Neural cell (in vitro differentiated cells): ENCODE measurements at regions not wholly inside any gene's neighbourhood (a gene's known extent, or its start where the extent isn't known, plus 50 kb on each side); places are given as distances from the start of the nearest gene placed in this dataset.

ENCODE experiments used
- H2AFZ ChIP-seq: fragments of 200-600, 300-800 bp; sonication (generic), shearing (Covaris generic); 2 replicates; pipeline ENCODE4 v1.6.0; 2014; ENCODE audit warnings: low read depth, mild to moderate bottlenecking, antibody characterized with exemption, low read length, moderate library complexity
- H3F3A ChIP-seq: fragments of 200-600 bp; shearing (Covaris generic); 2 replicates; pipeline ENCODE4 v1.6.1; 2016; ENCODE audit warnings: mild to moderate bottlenecking, moderate library complexity, mixed read lengths, antibody characterized with exemption, low read length; ENCODE audit not compliant: insufficient read depth, poor library complexity, severe bottlenecking
- H3K27ac ChIP-seq: fragments of 200-600, 300-800 bp; sonication (generic), shearing (Covaris generic); 2 replicates; pipeline ENCODE4 v1.5.1; 2014; ENCODE audit warnings: mild to moderate bottlenecking, low read length, moderate library complexity
- H3K27me3 ChIP-seq: fragments of 300-800, 200-600 bp; sonication (generic), shearing (Covaris generic); 2 replicates; pipeline ENCODE4 v1.6.0; 2014; ENCODE audit warnings: mild to moderate bottlenecking, low read depth, low read length, moderate library complexity; ENCODE audit not compliant: insufficient read depth
- H3K36me3 ChIP-seq: fragments of 300-800, 200-600 bp; sonication (generic), shearing (Covaris generic); 2 replicates; pipeline ENCODE4 v1.5.1; 2014; ENCODE audit warnings: mild to moderate bottlenecking, antibody characterized with exemption, low read length, moderate library complexity; ENCODE audit not compliant: insufficient read depth
- H3K4me2 ChIP-seq: fragments of 300-800, 200-600 bp; sonication (generic), shearing (Covaris generic); 2 replicates; pipeline ENCODE4 v1.6.0; 2014; ENCODE audit warnings: mild to moderate bottlenecking, low read length
- H3K4me3 ChIP-seq: fragments of 300-800, 200-600 bp; sonication (generic), shearing (Covaris generic); 2 replicates; pipeline ENCODE4 v1.5.1; 2014; ENCODE audit warnings: mild to moderate bottlenecking, low read length, moderate library complexity
- H3K79me2 ChIP-seq: fragments of 200-600 bp; shearing (Covaris generic); replicated peaks from 2 replicates; pipeline ENCODE4 v1.6.0; 2014; ENCODE audit warnings: mild to moderate bottlenecking, low read length, moderate library complexity; ENCODE audit not compliant: insufficient read depth
- H3K9ac ChIP-seq: fragments of 300-800, 200-600 bp; sonication (generic), shearing (Covaris generic); 2 replicates; pipeline ENCODE4 v1.6.1; 2016; ENCODE audit warnings: mild to moderate bottlenecking, low read length, mixed read lengths
- H3K9me2 ChIP-seq: fragments of 200-600 bp; shearing (Covaris generic); 2 replicates; pipeline ENCODE4 v1.6.1; 2016; ENCODE audit warnings: mild to moderate bottlenecking, low read length, mixed read lengths; ENCODE audit not compliant: insufficient read depth
- H3K9me3 ChIP-seq: fragments of 200-600, 300-800 bp; sonication (generic), shearing (Covaris generic); 2 replicates; pipeline ENCODE4 v1.6.1; 2016; ENCODE audit warnings: mild to moderate bottlenecking, mixed run types, low read length, moderate library complexity, mixed read lengths
- H4K20me1 ChIP-seq: fragments of 200-600 bp; shearing (Covaris generic); 2 replicates; pipeline ENCODE4 v1.6.1; 2016; ENCODE audit warnings: mild to moderate bottlenecking, mixed run types; ENCODE audit not compliant: insufficient read depth
- EP300 ChIP-seq: fragments of 450-650 bp; conservative IDR thresholded peaks from 2 replicates; pipeline ENCODE4 v1.6.1; 2014; ENCODE audit warnings: antibody characterized with exemption, mild to moderate bottlenecking, moderate library complexity; ENCODE audit not compliant: poor library complexity, severe bottlenecking
- EZH2 ChIP-seq: fragments of 200-600, 300-800 bp; shearing (Covaris generic), sonication (generic); IDR thresholded peaks from 2 replicates; pipeline ENCODE4 v1.6.1; 2014; ENCODE audit warnings: antibody characterized with exemption, low read length, borderline replicate concordance, mild to moderate bottlenecking; ENCODE audit not compliant: insufficient read depth, poor library complexity, severe bottlenecking
- MXI1 ChIP-seq: fragments of 450-650 bp; conservative IDR thresholded peaks from 2 replicates; pipeline ENCODE4 v1.6.1; 2014; ENCODE audit warnings: antibody characterized with exemption, mild to moderate bottlenecking; ENCODE audit not compliant: poor library complexity, severe bottlenecking
- POLR2AphosphoS5 ChIP-seq: IDR thresholded peaks from 2 replicates; pipeline ENCODE4 v1.6.1; 2012
- RAD21 ChIP-seq: fragments of 450-650 bp; conservative IDR thresholded peaks from 2 replicates; pipeline ENCODE4 v1.6.1; 2014; ENCODE audit warnings: antibody characterized with exemption, mild to moderate bottlenecking, moderate library complexity
- SMC3 ChIP-seq: fragments of 450-650 bp; conservative IDR thresholded peaks from 2 replicates; pipeline ENCODE4 v1.6.1; 2014; ENCODE audit warnings: antibody characterized with exemption, mild to moderate bottlenecking, moderate library complexity; ENCODE audit not compliant: poor library complexity
- TAF1 ChIP-seq: IDR thresholded peaks from 2 replicates; pipeline ENCODE4 v1.6.1; 2012; ENCODE audit warnings: low read depth
- TF ChIP-seq, protein P1 (sequence below): fragments of 450-650 bp; IDR thresholded peaks from 2 replicates; pipeline ENCODE4 v1.5.1; 2014; ENCODE audit warnings: antibody characterized with exemption, mild to moderate bottlenecking, moderate library complexity; ENCODE audit not compliant: poor library complexity, severe bottlenecking
- TF ChIP-seq, protein P2 (sequence below): IDR thresholded peaks from 2 replicates; pipeline ENCODE4 v1.6.1; 2012; ENCODE audit warnings: borderline replicate concordance

DNA sequence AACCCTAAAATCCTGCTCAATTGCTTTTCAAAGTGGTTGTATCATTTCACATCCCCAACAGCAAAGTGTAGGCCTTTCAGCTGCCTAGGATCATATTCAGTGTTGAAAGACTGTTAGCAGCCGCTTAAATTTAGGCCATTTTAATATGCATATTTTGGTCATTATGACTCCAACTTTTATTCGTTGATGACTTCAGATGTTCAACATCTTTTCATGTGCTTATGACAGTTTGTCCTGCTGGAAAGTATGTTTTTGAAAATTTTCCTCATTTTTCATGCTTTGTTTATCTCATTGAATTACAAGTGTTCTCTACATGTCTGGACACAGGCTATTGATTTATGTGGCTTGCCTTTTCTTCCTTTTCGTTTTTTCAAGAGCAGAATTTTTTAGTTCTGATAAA is 244.0 kb downstream of the THBS2 start:
- Histone ChIP-seq H3K27ac (no peak overlapping the region), H3K9ac (no peak overlapping the region), H3K9me3 (no peaks in the 10 kb centered on the region), H3K9me2 (no peaks in the 10 kb centered on the region), H3K27me3 (no peaks in the 10 kb centered on the region), H2AFZ (no peak overlapping the region), H3K36me3 (no peaks in the 10 kb centered on the region), H3K79me2 (no peaks in the 10 kb centered on the region), H3K4me2 (no peak overlapping the region), H4K20me1 (no peaks in the 10 kb centered on the region), H3F3A (no peaks in the 10 kb centered on the region), H3K4me3 (no peak overlapping the region)
- no peak for TF ChIP-seq RAD21
- TF ChIP-seq MXI1, result no peak
- TF ChIP-seq, protein P1, sequence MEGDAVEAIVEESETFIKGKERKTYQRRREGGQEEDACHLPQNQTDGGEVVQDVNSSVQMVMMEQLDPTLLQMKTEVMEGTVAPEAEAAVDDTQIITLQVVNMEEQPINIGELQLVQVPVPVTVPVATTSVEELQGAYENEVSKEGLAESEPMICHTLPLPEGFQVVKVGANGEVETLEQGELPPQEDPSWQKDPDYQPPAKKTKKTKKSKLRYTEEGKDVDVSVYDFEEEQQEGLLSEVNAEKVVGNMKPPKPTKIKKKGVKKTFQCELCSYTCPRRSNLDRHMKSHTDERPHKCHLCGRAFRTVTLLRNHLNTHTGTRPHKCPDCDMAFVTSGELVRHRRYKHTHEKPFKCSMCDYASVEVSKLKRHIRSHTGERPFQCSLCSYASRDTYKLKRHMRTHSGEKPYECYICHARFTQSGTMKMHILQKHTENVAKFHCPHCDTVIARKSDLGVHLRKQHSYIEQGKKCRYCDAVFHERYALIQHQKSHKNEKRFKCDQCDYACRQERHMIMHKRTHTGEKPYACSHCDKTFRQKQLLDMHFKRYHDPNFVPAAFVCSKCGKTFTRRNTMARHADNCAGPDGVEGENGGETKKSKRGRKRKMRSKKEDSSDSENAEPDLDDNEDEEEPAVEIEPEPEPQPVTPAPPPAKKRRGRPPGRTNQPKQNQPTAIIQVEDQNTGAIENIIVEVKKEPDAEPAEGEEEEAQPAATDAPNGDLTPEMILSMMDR, result no peak
- TF ChIP-seq TAF1, result no peak
- no peak for TF ChIP-seq EZH2
- TF ChIP-seq EP300, result no peak
- no peak for TF ChIP-seq SMC3
- TF ChIP-seq, protein P2, sequence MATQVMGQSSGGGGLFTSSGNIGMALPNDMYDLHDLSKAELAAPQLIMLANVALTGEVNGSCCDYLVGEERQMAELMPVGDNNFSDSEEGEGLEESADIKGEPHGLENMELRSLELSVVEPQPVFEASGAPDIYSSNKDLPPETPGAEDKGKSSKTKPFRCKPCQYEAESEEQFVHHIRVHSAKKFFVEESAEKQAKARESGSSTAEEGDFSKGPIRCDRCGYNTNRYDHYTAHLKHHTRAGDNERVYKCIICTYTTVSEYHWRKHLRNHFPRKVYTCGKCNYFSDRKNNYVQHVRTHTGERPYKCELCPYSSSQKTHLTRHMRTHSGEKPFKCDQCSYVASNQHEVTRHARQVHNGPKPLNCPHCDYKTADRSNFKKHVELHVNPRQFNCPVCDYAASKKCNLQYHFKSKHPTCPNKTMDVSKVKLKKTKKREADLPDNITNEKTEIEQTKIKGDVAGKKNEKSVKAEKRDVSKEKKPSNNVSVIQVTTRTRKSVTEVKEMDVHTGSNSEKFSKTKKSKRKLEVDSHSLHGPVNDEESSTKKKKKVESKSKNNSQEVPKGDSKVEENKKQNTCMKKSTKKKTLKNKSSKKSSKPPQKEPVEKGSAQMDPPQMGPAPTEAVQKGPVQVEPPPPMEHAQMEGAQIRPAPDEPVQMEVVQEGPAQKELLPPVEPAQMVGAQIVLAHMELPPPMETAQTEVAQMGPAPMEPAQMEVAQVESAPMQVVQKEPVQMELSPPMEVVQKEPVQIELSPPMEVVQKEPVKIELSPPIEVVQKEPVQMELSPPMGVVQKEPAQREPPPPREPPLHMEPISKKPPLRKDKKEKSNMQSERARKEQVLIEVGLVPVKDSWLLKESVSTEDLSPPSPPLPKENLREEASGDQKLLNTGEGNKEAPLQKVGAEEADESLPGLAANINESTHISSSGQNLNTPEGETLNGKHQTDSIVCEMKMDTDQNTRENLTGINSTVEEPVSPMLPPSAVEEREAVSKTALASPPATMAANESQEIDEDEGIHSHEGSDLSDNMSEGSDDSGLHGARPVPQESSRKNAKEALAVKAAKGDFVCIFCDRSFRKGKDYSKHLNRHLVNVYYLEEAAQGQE, result no peak
- TF ChIP-seq POLR2AphosphoS5, result no peak

DNA sequence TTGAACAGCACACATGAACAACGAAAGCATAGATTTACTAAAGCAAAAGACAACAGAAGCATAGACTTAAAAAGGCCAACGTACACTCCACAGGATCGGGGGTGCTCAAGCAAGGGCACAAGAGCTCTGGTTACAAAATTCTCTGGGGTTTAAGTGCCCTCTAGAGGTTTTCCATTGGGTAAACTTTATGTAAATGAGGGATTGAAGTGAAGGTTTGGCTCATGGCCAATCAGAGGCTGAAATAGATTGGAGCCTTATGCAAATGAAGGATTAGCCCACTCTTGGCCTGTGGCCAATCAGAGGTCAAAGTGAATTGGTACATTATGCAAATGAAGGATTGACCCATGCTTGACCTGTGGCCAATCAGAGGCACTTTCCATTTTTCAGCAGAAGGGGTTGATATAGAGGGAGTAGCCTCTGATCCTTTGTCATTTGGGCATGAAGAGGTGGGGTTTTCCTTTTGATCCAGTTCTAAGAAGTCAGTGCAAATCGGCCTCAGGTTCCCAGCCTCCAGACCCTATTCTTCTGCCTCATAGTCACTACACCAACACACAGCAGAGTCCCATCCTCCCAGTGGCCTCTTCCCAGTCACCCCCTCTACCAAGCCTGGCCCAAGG is 244.9 kb downstream of the THBS2 start:
- TF ChIP-seq, protein P1, result no peak
- TF ChIP-seq EZH2, result no peak
- no peak for TF ChIP-seq TAF1
- TF ChIP-seq POLR2AphosphoS5, result no peak
- TF ChIP-seq, protein P2, result no peak
- no peak for TF ChIP-seq SMC3
- TF ChIP-seq MXI1, result no peak
- TF ChIP-seq RAD21, result no peak
- no peak for TF ChIP-seq EP300
- H3K4me3 ChIP-seq, result no peak overlapping the region
- H3K79me2 ChIP-seq, result no peaks in the 10 kb centered on the region
- H3F3A ChIP-seq, result no peaks in the 10 kb centered on the region
- H3K4me2 ChIP-seq, result no peak overlapping the region
- no peaks in the 10 kb centered on the region for H3K36me3 ChIP-seq
- no peak overlapping the region for H3K27ac ChIP-seq
- no peaks in the 10 kb centered on the region for H3K9me2 ChIP-seq
- H4K20me1 ChIP-seq, result no peaks in the 10 kb centered on the region
- no peak overlapping the region for H3K9ac ChIP-seq
- no peaks in the 10 kb centered on the region for H3K27me3 ChIP-seq
- H2AFZ ChIP-seq, result no peak overlapping the region
- no peaks in the 10 kb centered on the region for H3K9me3 ChIP-seq
